HG03039 (cell line): ENCODE measurements at regions not wholly inside any gene's neighbourhood (a gene's known extent, or its start where the extent isn't known, plus 50 kb on each side); places are given as distances from the start of the nearest gene placed in this dataset.

ENCODE experiments used
- ATAC-seq: cut with Tn5 transposase; IDR thresholded peaks from one replicate; pipeline ENCODE4 v1.9.1; 2021; ENCODE audit warnings: mild to moderate bottlenecking, moderate library complexity; ENCODE audit not compliant: unreplicated experiment

- ATAC-seq: no peak
Measured at GRCh38 chr15:47570881-47571640, 146.2 kb upstream of the SEMA6D start.

GRCh38 chr15:47573673-47574072 is 143.6 kb upstream of the SEMA6D start:
- no peak for ATAC-seq

GRCh38 chr15:47577000-47577399 is 140.3 kb upstream of the SEMA6D start:
- no peak for ATAC-seq

GRCh38 chr15:47577461-47577860 is 139.8 kb upstream of the SEMA6D start:
- no peak for ATAC-seq

GRCh38 chr15:47582233-47582632 is 135.1 kb upstream of the SEMA6D start:
- no peak for ATAC-seq

GRCh38 chr15:47584316-47584715 is 133.0 kb upstream of the SEMA6D start:
- no peak for ATAC-seq

- no peak for ATAC-seq
Measured at GRCh38 chr15:47586653-47587224, 130.6 kb upstream of the SEMA6D start.

- no peak for ATAC-seq
Measured at GRCh38 chr15:47587940-47588802, 129.1 kb upstream of the SEMA6D start.

GRCh38 chr15:47588958-47589357 is 128.3 kb upstream of the SEMA6D start:
- no peak for ATAC-seq

- no peak for ATAC-seq
Measured at GRCh38 chr15:47598996-47599395, 118.3 kb upstream of the SEMA6D start.

GRCh38 chr15:47599806-47600205 is 117.5 kb upstream of the SEMA6D start:
- no peak for ATAC-seq

- ATAC-seq: no peak
Measured at GRCh38 chr15:47602121-47602520, 115.2 kb upstream of the SEMA6D start.

GRCh38 chr15:47603026-47603425 is 114.3 kb upstream of the SEMA6D start:
- ATAC-seq: no peak

GRCh38 chr15:47607695-47608094 is 109.6 kb upstream of the SEMA6D start:
- no peak for ATAC-seq

- ATAC-seq: no peak
Measured at GRCh38 chr15:47609693-47610092, 107.6 kb upstream of the SEMA6D start.

- no peak for ATAC-seq
Measured at GRCh38 chr15:47610736-47611135, 106.6 kb upstream of the SEMA6D start.

- no peak for ATAC-seq
Measured at GRCh38 chr15:47614360-47615011, 102.8 kb upstream of the SEMA6D start.

- ATAC-seq: no peak
Measured at GRCh38 chr15:47616876-47617275, 100.4 kb upstream of the SEMA6D start.

- no peak for ATAC-seq
Measured at GRCh38 chr15:47618241-47618640, 99.1 kb upstream of the SEMA6D start.

- no peak for ATAC-seq
Measured at GRCh38 chr15:47620960-47621681, 96.2 kb upstream of the SEMA6D start.

- ATAC-seq: no peak
Measured at GRCh38 chr15:47622055-47622454, 95.2 kb upstream of the SEMA6D start.
